HCT116 (cell line): ENCODE measurements at regions not wholly inside any gene's neighbourhood (a gene's known extent, or its start where the extent isn't known, plus 50 kb on each side); places are given as distances from the start of the nearest gene placed in this dataset.

Experiments used
- ATAC-seq: fragments of 200-7000 bp; cut with Tn5 transposase; 2 replicates; pipeline ENCODE4 v1.9.1; 2020; ENCODE audit warnings: mild to moderate bottlenecking, moderate library complexity
- BruUV-seq: library from RNA; stranded (reverse); fragments of 400-500 nt; replicated peaks from 2 replicates; lab custom pipeline; 2021; lab: Mats Ljungman, UMichigan
- CTCF ChIA-PET: fragments of 300-600 bp; sonication (Branson Sonifier 250); formaldehyde crosslinking; loops from one replicate; lab custom pipeline; 2021; ENCODE audit warnings: antibody characterized with exemption; lab: Charles Lee
- POLR2A ChIA-PET: fragments of 300-600, 350-600 bp; sonication (Branson Sonifier 250); formaldehyde crosslinking; loops from one replicate; lab custom pipeline; 2021; ENCODE audit warnings: antibody characterized with exemption; lab: Charles Lee
- RAD21 ChIA-PET, 2 experiments: fragments of 300-600 bp; sonication (Branson Sonifier 250); formaldehyde crosslinking; loops; one replicate each; lab custom pipeline; 2023; ENCODE audit warnings: low total read pairs in 2 of 2; ENCODE audit not compliant: uncharacterized antibody in 2 of 2, unreplicated experiment in 2 of 2, low non-redundant PET in 1 of 2; lab: Charles Lee
- DNase-seq: peaks from one replicate; pipeline ENCODE4 v3.0.0-alpha.2; 2010; ENCODE audit warnings: low read depth, low spot score
- H2AFZ ChIP-seq: fragments of 200-600 bp; shearing (Covaris generic), sonication (generic); 2 replicates; pipeline ENCODE4 v1.6.1; 2017; ENCODE audit warnings: low read depth, mixed run types, mixed read lengths, antibody characterized with exemption, low read length; ENCODE audit not compliant: poor library complexity, severe bottlenecking
- H3K27ac ChIP-seq: 2 replicates; pipeline ENCODE4 v1.5.1; 2012; ENCODE audit warnings: low read depth, low read length
- H3K27me3 ChIP-seq: fragments of 200-600 bp; sonication (generic); 2 replicates; pipeline ENCODE4 v1.6.1; 2016; ENCODE audit warnings: mixed run types, low read length, mixed read lengths; ENCODE audit not compliant: insufficient read depth
- H3K36me3 ChIP-seq, 2 experiments: fragments of 200-500 bp in 1 of 2; fragments of 200-600 bp in 1 of 2; sonication (Bioruptor generic) in 1 of 2; sonication (generic) in 1 of 2; 2 replicates each; pipeline versions ENCODE4 v1.5.1 to v1.6.1; 2014 to 2016; ENCODE audit warnings: low read length in 2 of 2, inconsistent platforms in 1 of 2, mixed read lengths in 1 of 2, mixed run types in 1 of 2; ENCODE audit not compliant: insufficient read depth in 2 of 2, control insufficient read depth in 1 of 2
- H3K4me1 ChIP-seq, 2 experiments: fragments of 200-600 bp in 1 of 2; sonication (generic) in 1 of 2; 2 replicates each; pipeline versions ENCODE4 v1.5.1 to v1.6.1; 2012 to 2017; ENCODE audit warnings: low read length in 2 of 2, inconsistent platforms in 1 of 2, mild to moderate bottlenecking in 1 of 2, mixed read lengths in 1 of 2, mixed run types in 1 of 2, moderate library complexity in 1 of 2; ENCODE audit not compliant: insufficient read depth in 2 of 2, control insufficient read depth in 1 of 2
- H3K4me2 ChIP-seq: fragments of 200-600 bp; sonication (generic); 2 replicates; pipeline ENCODE4 v1.6.1; 2017; ENCODE audit warnings: mixed run types, low read length, mixed read lengths
- H3K4me3 ChIP-seq, 2 experiments: fragments of 200-600 bp in 1 of 2; sonication (generic) in 1 of 2; replicated peaks in 1 of 2; 2 replicates each; pipeline ENCODE4 v1.5.1; 2011 to 2016; ENCODE audit warnings: low read length in 2 of 2, control low read depth in 1 of 2, low read depth in 1 of 2, mild to moderate bottlenecking in 1 of 2, mixed read lengths in 1 of 2, mixed run types in 1 of 2
- H3K79me2 ChIP-seq: fragments of 200-600 bp; sonication (generic); 2 replicates; pipeline ENCODE4 v1.6.1; 2017; ENCODE audit warnings: mild to moderate bottlenecking, mixed run types, low read length, moderate library complexity, mixed read lengths; ENCODE audit not compliant: insufficient read depth
- H3K9ac ChIP-seq: fragments of 200-600 bp; sonication (generic); 2 replicates; pipeline ENCODE4 v1.6.1; 2016; ENCODE audit warnings: low read length, mixed read lengths
- H3K9me2 ChIP-seq: fragments of 200-600 bp; sonication (generic), shearing (Covaris generic); 2 replicates; pipeline ENCODE4 v1.6.1; 2017; ENCODE audit warnings: mixed run types, mild to moderate bottlenecking, moderate library complexity; ENCODE audit not compliant: insufficient read depth
- H3K9me3 ChIP-seq, 2 experiments: fragments of 200-500 bp in 1 of 2; fragments of 200-600 bp in 1 of 2; sonication (Bioruptor generic) in 1 of 2; sonication (generic) in 1 of 2; 2 replicates each; pipeline ENCODE4 v1.6.1; 2014 to 2017; ENCODE audit warnings: low read length in 2 of 2, mixed read lengths in 2 of 2, inconsistent platforms in 1 of 2, low read depth in 1 of 2, mild to moderate bottlenecking in 1 of 2, mixed run types in 1 of 2, moderate library complexity in 1 of 2; ENCODE audit not compliant: control insufficient read depth in 1 of 2, insufficient read depth in 1 of 2
- H4K20me1 ChIP-seq: fragments of 200-600 bp; sonication (generic), shearing (Covaris generic); 2 replicates; pipeline ENCODE4 v1.6.1; 2017; ENCODE audit warnings: mixed run types, mild to moderate bottlenecking, moderate library complexity; ENCODE audit not compliant: insufficient read depth
- CEBPB ChIP-seq: IDR thresholded peaks from 2 replicates; pipeline ENCODE4 v1.6.1; 2012; ENCODE audit warnings: low read depth
- CTCF ChIP-seq, 3 experiments: fragments of 200-600 bp in 1 of 3; sonication (generic) in 1 of 3; IDR thresholded peaks in 2 of 3; conservative IDR thresholded peaks in 1 of 3; 2 replicates each; pipeline ENCODE4 v1.5.1; 2012 to 2017; ENCODE audit warnings: low read depth in 2 of 3, low read length in 2 of 3, antibody characterized with exemption in 1 of 3, borderline replicate concordance in 1 of 3, control low read depth in 1 of 3, mild to moderate bottlenecking in 1 of 3, mixed read lengths in 1 of 3, mixed run types in 1 of 3, moderate library complexity in 1 of 3; ENCODE audit not compliant: insufficient read depth in 1 of 3
- ELF1 ChIP-seq: IDR thresholded peaks from 2 replicates; pipeline ENCODE4 v1.6.1; 2012; ENCODE audit warnings: low read depth, borderline replicate concordance
- JUND ChIP-seq: IDR thresholded peaks from 2 replicates; pipeline ENCODE4 v1.6.1; 2012
- MAX ChIP-seq: IDR thresholded peaks from 2 replicates; pipeline ENCODE4 v1.6.1; 2012
- POLR2A ChIP-seq: IDR thresholded peaks from 2 replicates; pipeline ENCODE4 v1.7.0; 2011; ENCODE audit warnings: borderline replicate concordance; ENCODE audit not compliant: insufficient read depth, insufficient read length; ENCODE audit errors: extremely low read depth
- RAD21 ChIP-seq: IDR thresholded peaks from 2 replicates; pipeline ENCODE4 v1.6.1; 2012; ENCODE audit warnings: low read depth, mild to moderate bottlenecking
- REST ChIP-seq: IDR thresholded peaks from 2 replicates; pipeline ENCODE4 v1.6.1; 2012; ENCODE audit warnings: low read depth
- SIN3A ChIP-seq: IDR thresholded peaks from 2 replicates; pipeline ENCODE4 v1.6.1; 2012; ENCODE audit warnings: low read depth
- SP1 ChIP-seq: IDR thresholded peaks from 2 replicates; pipeline ENCODE4 v1.6.1; 2012; ENCODE audit warnings: low read depth
- TCF7L2 ChIP-seq: IDR thresholded peaks from 2 replicates; pipeline ENCODE4 v1.7.0; 2011; ENCODE audit warnings: borderline replicate concordance, inconsistent platforms; ENCODE audit not compliant: insufficient read depth, insufficient read length; ENCODE audit errors: extremely low read depth
- ZFX ChIP-seq: fragments of 450-650 bp; IDR thresholded peaks from 2 replicates; pipeline ENCODE4 v1.6.1; 2017
- intact Hi-C: fragments of 100-400 bp; cut with micrococcal nuclease; formaldehyde crosslinking; loops from 2 replicates; pipeline ENCODE4 v1.10.0; 2022

- no peaks in the 10 kb centered on the region for H3K27me3 ChIP-seq
- no peaks in the 10 kb centered on the region for H3K36me3 ChIP-seq
- ChIA-PET CTCF (no interaction called here), RAD21 (no interaction called here), POLR2A (no interaction called here)
- intact Hi-C loops, result no loop called here
- TF ChIP-seq CTCF (IDR thresholded peaks at IDR 0.05 in 2 of 3, conservative IDR thresholded peaks at IDR 0.05 in 1 of 3; ENCODE audit: borderline replicate concordance in 1 of 3, insufficient read depth in 1 of 3, low read depth in 2 of 3, low read length in 2 of 3), result no peak
- peaks cover 0 to 22% of the 10 kb centered on the region in 2 experiments; a peak in 2 of 4 replicates for H3K9me3 ChIP-seq
- no peaks in the 10 kb centered on the region for H3K9me2 ChIP-seq
- no peak overlapping the region for H3K27ac ChIP-seq
- ATAC-seq, result no peak
- H3K4me3 ChIP-seq, result no peak overlapping the region
- no peaks in the 10 kb centered on the region for H4K20me1 ChIP-seq
- DNase-seq, result no peak
- no peak overlapping the region for H3K4me2 ChIP-seq
- no peaks in the 10 kb centered on the region for H3K4me1 ChIP-seq
- H3K9ac ChIP-seq, result no peak overlapping the region
- BruUV-seq, result no TSS peak
- H2AFZ ChIP-seq, result no peak overlapping the region
- no peaks in the 10 kb centered on the region for H3K79me2 ChIP-seq
These were observed 632.2 kb downstream of the TLR4 start for GRCh38 chr9:118336250-118336942.

GRCh38 chr9:118336943-118337330 is 632.7 kb downstream of the TLR4 start:
- H3K27ac ChIP-seq, result no peak overlapping the region
- CTCF ChIA-PET, result no interaction called here
- no peak overlapping the region for H2AFZ ChIP-seq
- H3K4me2 ChIP-seq, result no peak overlapping the region
- H4K20me1 ChIP-seq, result no peaks in the 10 kb centered on the region
- no peaks in the 10 kb centered on the region for H3K4me1 ChIP-seq
- H3K9ac ChIP-seq, result no peak overlapping the region
- H3K27me3 ChIP-seq, result no peaks in the 10 kb centered on the region
- POLR2A ChIA-PET, result no interaction called here
- ATAC-seq (no peak), DNase-seq (no peak)
- H3K9me2 ChIP-seq, result no peaks in the 10 kb centered on the region
- peaks cover 0 to 22% of the 10 kb centered on the region in 2 experiments; a peak in 2 of 4 replicates for H3K9me3 ChIP-seq
- H3K79me2 ChIP-seq, result no peaks in the 10 kb centered on the region
- RAD21 ChIA-PET, result no interaction called here
- H3K36me3 ChIP-seq, result no peaks in the 10 kb centered on the region
- H3K4me3 ChIP-seq, result no peak overlapping the region
- intact Hi-C loops, result no loop called here
- BruUV-seq, result no TSS peak
- no peak for TF ChIP-seq MAX
- TF ChIP-seq POLR2A, result no peak
- TF ChIP-seq SIN3A, result no peak
- no peak for TF ChIP-seq JUND
- TF ChIP-seq TCF7L2, result no peak
- TF ChIP-seq REST, result no peak
- TF ChIP-seq CTCF (IDR thresholded peaks at IDR 0.05 in 2 of 3, conservative IDR thresholded peaks at IDR 0.05 in 1 of 3; ENCODE audit: borderline replicate concordance in 1 of 3, insufficient read depth in 1 of 3, low read depth in 2 of 3, low read length in 2 of 3), result no peak
- TF ChIP-seq RAD21, result no peak
- TF ChIP-seq CEBPB, result no peak
- no peak for TF ChIP-seq ELF1
- TF ChIP-seq ZFX, result no peak
- TF ChIP-seq SP1, result no peak
